Renal cortical epithelial cell (primary cell): ENCODE measurements at regions not wholly inside any gene's neighbourhood (a gene's known extent, or its start where the extent isn't known, plus 50 kb on each side); places are given as distances from the start of the nearest gene placed in this dataset.

Source experiments
- DNase-seq: peaks from one replicate; pipeline ENCODE4 v3.0.0-alpha.2; 2011; ENCODE audit warnings: low read depth

DNA sequence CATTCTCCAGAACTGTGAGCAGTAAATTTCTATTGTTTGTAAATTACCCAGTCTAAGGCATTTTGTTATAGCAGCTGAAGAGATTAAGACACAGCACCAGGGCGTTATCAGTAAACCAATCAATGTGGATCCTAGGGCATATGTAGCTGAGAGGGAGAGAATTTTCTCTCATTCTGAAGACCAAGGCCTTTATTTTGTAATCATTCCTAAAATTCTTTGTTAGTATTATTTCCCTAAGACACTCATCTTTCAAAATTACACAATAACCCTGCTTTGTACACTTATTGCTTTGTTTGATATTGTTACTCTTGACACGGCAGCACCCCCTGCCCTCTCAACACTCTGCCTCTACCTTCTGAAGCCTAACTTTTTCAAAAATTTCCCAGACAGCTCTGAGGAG lies 419.1 kb downstream of the SLC4A3 start:
- no peak for DNase-seq

DNA sequence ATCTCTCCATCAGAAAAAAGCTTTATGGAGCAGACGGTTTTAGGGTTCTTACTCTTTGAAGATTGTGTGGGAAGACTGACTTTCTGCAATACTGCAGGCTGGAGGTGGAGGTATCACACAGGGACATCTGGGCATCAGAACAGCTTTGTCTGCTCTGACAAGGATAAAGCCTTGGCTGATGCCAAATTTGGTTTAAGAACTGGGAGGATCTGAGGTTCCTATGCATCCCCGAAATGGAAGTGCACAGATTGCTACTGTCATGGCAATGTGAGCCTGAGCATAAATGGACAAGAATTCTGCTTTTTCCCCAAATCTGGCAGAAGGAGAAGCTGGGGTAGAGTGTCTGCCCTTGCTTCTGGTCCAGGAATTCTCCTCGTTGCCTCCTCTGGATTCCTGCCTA lies 424.3 kb downstream of the SLC4A3 start:
- no peak for DNase-seq

GRCh38 chr2:220053919-220054318 lies 426.5 kb downstream of the SLC4A3 start:
- no peak for DNase-seq

- DNase-seq = no peak
Observed at GRCh38 chr2:220057391-220057790, 430.0 kb downstream of the SLC4A3 start.

DNA sequence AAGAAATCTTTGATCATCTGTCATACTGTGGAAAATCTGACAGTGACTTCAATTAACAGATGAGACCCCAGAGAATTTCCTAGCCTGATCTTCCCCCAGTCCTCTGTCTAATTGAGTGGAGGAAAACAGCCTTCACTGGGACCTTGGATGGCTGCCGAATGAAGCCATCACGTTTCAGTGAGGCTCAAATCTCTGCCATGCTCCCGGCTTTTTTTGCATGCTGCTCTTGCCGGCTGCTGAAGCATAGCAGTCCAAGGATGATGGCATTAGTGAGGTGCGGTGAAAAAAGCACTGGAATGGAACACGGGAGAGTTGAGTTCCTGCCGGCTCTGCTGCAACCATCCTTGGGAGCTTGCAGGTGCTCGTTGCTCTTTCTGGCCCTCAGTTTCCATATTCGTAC lies 430.5 kb downstream of the SLC4A3 start:
- peak; percentile 53 for DNase-seq

GRCh38 chr2:220064111-220065030 lies 436.9 kb downstream of the SLC4A3 start:
- DNase-seq = no peak

DNA sequence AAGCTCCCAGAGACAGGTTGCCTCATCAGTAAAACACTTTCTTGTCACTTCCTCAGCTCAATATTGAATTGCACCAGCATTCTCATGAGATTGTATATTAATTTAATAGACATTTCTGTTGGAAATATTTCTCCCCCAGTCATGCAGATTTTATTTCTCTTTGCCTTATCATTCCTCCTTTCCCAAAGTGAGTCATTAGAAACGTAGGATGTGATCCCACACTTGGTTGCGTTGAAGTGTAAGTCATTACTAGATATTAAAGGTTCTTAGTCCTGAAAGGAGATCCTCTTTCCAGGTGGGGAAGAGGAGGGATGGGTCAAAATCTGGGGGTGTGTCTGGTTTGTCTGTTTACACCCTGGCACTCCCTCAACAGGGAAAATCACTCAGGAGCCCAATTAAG lies 438.2 kb downstream of the SLC4A3 start:
- DNase-seq = no peak

DNA sequence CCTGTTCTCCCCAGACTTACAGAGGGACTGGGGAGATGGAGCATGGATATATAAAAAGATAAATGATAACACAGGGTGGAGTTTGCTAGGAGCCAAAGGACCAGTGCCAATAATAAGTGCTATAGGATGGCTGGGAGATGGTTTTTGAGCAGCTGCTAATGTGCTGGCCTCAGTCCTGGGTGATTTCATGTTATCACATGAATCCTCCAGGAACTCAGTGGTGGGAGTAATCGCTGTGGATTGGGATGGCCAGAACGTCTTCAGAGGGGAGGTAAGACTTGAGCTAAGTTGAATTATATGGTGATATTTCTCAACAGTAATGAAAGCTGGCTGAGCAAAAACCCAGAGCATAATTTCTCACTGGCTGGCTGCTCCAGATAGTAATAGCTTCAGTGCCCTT lies 441.4 kb downstream of the SLC4A3 start:
- DNase-seq = no peak

DNA sequence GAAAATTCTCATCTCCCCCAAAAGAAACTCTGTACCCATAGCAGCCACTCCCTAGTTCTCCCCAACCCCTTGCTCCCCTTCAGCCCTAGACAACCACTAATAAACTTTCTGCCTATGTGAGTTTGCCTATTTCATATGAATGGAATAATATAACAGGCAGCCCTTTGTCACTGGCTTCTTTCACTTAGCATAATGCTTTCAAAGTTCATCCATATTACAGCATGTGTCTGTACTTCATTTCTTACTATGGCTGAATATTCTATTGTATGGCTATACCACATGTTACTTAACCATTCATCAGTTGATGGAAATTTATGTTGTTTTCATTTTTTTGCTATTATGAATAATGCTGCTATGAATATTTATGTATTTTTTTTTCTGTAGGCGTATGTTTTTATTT lies 442.9 kb downstream of the SLC4A3 start:
- no peak for DNase-seq

DNA sequence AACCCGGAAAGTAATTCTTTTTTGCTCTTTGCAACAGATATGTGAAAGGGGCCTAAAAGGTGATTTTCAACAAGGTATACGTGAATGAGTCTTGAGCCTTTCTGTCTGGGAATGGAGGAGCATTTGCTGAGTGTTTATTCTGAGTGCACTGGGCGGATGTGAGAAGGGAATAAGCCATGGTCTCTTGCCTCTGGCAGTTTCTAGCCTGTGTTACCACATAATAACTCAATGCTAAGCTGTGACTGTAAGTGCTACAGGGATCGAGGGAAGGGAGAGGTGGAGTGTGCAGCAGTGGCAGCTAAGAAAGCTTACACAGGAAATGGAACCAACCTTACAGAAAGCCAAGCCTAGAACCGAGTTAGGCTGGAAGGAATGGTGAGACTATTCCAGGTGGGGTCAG lies 444.3 kb downstream of the SLC4A3 start:
- peak; percentile 64 for DNase-seq

DNA sequence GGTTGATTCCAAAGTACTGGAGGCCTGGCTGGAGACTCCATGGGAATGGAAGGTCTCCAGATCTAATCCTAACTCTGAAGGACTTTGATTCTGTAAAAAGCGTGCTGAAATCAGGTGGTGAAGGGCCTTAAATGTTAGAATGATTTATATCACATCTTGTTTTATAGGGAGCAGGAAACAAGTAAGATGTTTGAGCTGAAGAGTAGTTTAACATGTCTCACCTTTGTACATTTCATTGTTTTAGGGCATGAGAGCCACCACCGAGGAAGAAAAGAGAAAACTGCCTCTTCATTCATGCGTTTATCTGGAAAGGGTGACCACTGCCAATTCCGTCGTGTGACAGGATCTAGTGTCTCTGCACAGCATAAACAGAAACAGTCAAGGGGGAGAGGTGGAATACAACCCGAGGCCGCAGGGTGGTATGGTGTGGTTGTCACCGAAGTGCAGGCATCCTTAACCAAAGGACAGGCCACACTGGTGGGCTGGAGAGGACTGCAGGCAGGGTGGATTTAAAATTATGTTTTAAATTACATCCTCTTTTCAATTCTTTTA lies 445.3 kb downstream of the SLC4A3 start:
- no peak for DNase-seq

GRCh38 chr2:220075835-220076234 lies 448.4 kb downstream of the SLC4A3 start:
- DNase-seq = no peak

DNA sequence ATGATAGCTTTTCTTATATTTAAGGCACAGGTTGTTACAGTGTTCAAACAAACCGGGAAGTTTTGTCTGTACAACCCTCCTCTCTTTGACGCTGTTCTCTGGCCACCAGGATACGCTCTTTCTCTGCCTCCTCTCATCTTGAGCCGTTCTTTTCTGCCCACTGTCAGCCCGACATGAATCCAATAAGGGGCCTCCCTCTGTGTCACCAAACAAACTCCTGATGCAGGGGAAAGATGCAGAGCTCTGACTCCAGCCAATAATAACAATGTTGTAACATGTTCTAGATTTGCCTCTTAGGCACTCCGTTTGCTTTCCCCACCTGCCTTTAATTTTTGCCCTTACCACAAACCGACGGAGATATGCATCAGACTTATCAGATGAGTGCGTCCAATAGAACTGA lies 449.3 kb downstream of the SLC4A3 start:
- no peak for DNase-seq

DNA sequence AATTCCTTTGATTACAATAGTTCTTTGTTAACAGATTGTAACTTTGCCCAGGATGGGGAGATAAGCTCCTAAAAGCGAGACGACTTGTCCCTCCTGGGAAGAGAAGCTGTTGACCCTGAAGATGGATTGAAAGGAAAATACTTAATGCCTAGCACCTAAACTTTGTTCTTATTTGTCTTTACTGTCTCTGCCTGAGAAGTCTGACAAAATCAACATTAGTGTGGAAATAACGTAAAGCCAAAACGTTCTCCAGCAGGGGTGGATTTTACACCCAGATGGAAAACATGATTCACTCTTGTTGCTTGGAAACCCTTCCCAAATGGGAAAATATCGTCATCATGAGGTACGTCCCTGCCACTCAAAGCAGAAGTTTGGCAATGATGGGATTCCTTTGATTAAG lies 450.1 kb downstream of the SLC4A3 start:
- no peak for DNase-seq

DNA sequence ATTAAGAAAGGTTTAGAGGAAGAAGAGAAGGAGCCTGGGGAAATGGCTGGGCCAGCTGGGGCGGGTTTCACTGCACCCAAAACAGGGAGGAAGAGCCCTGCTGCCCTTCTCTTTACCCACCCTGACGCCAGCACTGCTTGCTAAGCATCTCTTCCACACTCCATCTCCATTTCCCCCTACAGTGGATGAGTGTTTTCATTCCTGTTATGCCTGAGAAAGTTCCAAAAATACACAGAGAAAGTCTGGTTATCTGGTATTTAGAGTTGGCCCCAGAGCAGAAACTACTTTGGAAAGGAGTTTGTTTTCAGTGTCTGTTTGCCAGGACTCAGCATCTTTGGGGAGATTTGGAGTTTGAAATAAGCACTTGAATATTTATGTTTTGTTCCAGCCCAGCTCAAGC lies 451.0 kb downstream of the SLC4A3 start:
- no peak for DNase-seq

DNA sequence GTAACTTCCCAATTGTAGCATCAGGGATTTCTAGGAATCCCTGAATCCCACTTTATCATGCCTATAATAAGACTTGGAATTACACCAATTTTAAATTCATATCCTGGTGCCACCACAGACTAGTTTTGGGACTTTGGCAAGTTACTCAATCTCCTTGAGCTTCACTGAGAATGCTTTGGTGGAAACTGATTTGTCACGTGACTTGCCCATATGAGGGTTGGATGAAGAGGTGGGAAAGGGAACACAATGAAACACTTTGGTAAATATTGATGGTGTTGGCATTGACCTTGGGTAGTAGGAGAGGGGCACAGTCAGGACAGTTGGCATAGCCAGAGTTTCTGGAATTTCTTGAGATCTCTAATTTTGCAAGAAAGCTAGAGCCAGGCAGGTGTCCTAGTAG lies 452.2 kb downstream of the SLC4A3 start:
- no peak for DNase-seq

DNA sequence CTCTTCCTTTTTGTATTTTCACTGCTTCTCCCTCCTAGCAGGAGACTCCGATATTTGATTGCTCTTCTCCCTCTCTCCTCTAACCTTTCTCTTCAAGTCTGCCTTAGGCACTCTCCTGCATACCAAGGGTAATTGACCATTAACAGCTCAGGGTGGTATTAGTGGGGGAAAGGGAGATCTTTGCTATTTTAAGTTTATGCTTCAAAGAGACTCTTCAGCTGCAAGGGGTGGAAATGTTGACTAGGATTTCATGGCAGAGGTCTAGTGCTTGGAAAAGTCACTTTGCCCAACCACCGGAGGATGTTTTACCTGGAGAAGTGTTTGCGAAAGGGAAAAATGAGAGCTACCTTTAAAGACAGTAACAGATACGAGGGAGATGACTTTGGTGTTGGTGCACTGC lies 453.7 kb downstream of the SLC4A3 start:
- DNase-seq = peak; percentile 32

DNA sequence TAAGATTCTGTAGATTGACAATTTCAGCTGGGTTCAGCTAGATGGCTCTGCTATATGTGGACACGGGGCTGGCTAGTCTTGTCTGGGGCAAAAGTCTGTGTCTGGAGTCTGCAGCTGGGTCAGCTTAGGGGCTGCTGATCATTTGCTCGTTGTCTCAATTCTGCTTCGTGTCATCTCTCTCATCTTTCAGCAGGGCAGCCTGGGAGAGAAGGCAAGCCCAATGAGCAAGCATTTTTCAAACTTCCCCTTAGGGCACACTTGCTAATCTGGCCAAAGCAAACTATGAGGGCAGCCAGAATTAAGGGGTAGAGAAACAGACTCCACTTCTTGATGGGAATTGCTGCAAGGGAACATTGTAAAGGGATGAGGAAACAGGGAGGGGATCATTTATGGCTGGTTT lies 462.6 kb downstream of the SLC4A3 start:
- peak; percentile 35 for DNase-seq

DNA sequence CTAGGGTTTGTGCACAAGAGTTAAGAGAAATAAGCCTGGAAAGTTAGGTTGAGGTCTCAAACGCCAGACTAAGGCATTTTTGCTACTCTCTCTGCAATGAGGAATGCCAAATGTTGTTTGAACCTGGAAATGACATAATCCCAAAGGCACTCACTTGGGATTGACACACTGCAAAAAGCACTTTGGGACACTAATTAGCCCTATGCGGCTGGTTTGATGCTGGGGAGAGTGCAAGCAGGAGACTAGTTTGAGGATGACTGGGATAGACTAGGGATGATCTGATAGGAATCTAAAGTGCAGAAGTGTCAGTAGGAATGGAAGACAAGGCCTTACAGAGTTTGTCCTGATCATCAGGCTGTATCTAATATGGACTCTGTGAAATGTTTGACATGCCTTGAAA lies 469.0 kb downstream of the SLC4A3 start:
- no peak for DNase-seq

GRCh38 chr2:220101980-220102379 lies 474.6 kb downstream of the SLC4A3 start:
- DNase-seq = no peak

GRCh38 chr2:220103596-220103995 lies 476.2 kb downstream of the SLC4A3 start:
- peak; percentile 31 for DNase-seq

DNA sequence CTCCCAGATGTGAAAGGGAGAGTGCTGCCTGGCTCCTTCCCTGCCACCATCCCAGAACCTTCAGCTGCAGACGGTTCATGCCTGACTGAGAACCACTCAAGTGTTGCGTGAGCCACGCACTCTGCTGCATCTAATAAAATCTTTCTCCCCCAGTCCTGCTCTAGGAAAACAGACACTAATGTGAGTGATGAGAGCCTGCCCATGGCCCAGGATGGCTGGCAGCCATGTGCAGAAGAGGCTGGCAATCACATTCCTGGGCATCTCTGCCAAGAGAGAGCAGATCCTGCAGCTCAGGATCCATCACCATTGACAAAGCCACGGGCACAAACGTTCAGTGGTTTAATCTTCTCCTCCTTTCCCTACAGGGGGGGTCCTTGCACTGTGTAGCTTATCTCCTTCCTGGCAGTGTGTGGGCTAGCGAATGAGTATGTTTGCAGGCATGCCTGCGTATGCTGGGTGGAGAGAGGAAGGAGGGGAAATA lies 477.5 kb downstream of the SLC4A3 start:
- peak; percentile 44 for DNase-seq

GRCh38 chr2:220106065-220106464 lies 478.6 kb downstream of the SLC4A3 start:
- no peak for DNase-seq
